ENCODE measurements at regions not wholly inside any gene's neighbourhood (a gene's known extent, or its start where the extent isn't known, plus 50 kb on each side); places are given as distances from the start of the nearest gene placed in this dataset.
A peak's percentile ranks its signal among the peaks of the same experiment; 100 is the strongest.

DNA sequence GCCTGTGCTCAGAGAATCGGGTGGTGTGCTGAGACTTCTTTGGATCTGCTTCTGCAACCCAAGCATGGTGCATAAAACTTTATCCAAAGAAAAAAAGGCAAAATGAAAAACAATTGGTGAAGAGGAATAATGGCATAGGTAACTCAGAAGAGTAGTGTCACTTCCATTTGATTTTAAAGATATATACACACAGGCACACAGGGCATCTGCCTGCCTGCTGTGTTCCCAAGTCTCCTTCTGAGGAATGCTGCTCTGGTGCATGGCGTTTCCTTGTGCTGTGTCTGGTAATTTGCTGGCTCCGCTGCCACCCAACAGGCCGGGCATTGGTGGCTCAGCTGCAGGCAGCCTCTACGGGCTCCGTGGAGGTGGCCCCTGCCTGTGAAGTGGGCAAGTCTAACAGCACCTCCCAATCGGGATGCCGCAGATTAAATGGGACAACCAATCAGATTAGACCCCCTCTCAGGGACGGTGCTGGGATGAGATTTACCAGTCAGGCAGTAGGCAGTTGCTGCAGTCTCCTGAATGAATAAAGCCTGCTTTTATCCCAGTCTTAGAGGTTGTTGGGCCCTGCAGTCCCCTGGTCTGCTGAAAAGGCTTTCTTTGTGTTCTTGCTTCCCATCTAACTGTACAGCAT lies 253.7 kb upstream of the RASGRP1 start:
- peak; percentile 35; the same call in 2 of the 3 replicates for ATAC-seq
- no peak for TF ChIP-seq SNAI2 (CRISPR knock-in tag; IDR thresholded peaks at IDR 0.05)

DNA sequence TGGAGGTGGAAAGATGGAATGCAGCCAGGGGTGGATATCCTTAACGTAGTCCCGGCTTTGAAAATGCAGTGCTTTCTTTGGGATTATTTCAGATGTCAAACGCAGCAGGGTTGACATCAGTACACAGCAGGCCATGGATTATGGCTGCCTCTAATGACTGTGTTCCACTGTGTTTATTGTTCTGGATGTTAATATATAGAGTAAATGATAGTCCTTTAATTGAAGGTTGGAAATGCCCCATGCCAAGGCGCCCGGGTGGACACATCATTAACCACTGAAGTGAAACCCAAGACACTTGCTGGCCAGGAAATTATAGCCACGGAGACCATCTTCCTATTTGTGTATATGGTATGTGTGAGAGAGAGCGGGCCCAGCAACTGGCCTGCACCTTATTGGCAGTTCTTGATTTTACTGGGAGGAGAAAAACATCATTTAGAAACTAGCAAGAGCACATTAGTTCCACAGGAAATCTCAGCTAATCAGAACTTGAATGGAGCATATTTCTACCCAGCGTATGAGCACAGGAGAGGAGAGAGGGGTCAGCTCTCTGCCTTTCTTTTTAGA lies 254.9 kb upstream of the RASGRP1 start:
- TF ChIP-seq, protein P1, sequence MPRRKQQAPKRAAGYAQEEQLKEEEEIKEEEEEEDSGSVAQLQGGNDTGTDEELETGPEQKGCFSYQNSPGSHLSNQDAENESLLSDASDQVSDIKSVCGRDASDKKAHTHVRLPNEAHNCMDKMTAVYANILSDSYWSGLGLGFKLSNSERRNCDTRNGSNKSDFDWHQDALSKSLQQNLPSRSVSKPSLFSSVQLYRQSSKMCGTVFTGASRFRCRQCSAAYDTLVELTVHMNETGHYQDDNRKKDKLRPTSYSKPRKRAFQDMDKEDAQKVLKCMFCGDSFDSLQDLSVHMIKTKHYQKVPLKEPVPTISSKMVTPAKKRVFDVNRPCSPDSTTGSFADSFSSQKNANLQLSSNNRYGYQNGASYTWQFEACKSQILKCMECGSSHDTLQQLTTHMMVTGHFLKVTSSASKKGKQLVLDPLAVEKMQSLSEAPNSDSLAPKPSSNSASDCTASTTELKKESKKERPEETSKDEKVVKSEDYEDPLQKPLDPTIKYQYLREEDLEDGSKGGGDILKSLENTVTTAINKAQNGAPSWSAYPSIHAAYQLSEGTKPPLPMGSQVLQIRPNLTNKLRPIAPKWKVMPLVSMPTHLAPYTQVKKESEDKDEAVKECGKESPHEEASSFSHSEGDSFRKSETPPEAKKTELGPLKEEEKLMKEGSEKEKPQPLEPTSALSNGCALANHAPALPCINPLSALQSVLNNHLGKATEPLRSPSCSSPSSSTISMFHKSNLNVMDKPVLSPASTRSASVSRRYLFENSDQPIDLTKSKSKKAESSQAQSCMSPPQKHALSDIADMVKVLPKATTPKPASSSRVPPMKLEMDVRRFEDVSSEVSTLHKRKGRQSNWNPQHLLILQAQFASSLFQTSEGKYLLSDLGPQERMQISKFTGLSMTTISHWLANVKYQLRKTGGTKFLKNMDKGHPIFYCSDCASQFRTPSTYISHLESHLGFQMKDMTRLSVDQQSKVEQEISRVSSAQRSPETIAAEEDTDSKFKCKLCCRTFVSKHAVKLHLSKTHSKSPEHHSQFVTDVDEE (CRISPR knock-in tag; IDR thresholded peaks at IDR 0.05) = no peak
- TF ChIP-seq ZNF8 (CRISPR knock-in tag; IDR thresholded peaks at IDR 0.05) (no peak), ZFP3 (CRISPR knock-in tag; IDR thresholded peaks at IDR 0.05) (no peak), CSDC2 (CRISPR knock-in tag; IDR thresholded peaks at IDR 0.05) (no peak), PPARA (CRISPR knock-in tag; IDR thresholded peaks at IDR 0.05; ENCODE audit: borderline replicate concordance) (no peak), SNAI2 (CRISPR knock-in tag; IDR thresholded peaks at IDR 0.05) (no peak), TOX (CRISPR knock-in tag; IDR thresholded peaks at IDR 0.05; ENCODE audit: borderline replicate concordance) (no peak), TCF4 (CRISPR knock-in tag; IDR thresholded peaks at IDR 0.05; ENCODE audit: borderline replicate concordance) (no peak), GLIS3 (CRISPR knock-in tag; IDR thresholded peaks at IDR 0.05) (no peak), ISL1 (CRISPR knock-in tag; IDR thresholded peaks at IDR 0.05) (no peak)
- TF ChIP-seq, protein P2, sequence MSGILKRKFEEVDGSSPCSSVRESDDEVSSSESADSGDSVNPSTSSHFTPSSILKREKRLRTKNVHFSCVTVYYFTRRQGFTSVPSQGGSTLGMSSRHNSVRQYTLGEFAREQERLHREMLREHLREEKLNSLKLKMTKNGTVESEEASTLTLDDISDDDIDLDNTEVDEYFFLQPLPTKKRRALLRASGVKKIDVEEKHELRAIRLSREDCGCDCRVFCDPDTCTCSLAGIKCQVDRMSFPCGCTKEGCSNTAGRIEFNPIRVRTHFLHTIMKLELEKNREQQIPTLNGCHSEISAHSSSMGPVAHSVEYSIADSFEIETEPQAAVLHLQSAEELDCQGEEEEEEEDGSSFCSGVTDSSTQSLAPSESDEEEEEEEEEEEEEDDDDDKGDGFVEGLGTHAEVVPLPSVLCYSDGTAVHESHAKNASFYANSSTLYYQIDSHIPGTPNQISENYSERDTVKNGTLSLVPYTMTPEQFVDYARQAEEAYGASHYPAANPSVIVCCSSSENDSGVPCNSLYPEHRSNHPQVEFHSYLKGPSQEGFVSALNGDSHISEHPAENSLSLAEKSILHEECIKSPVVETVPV (CRISPR knock-in tag; IDR thresholded peaks at IDR 0.05) = no peak
- TF ChIP-seq, protein P3, sequence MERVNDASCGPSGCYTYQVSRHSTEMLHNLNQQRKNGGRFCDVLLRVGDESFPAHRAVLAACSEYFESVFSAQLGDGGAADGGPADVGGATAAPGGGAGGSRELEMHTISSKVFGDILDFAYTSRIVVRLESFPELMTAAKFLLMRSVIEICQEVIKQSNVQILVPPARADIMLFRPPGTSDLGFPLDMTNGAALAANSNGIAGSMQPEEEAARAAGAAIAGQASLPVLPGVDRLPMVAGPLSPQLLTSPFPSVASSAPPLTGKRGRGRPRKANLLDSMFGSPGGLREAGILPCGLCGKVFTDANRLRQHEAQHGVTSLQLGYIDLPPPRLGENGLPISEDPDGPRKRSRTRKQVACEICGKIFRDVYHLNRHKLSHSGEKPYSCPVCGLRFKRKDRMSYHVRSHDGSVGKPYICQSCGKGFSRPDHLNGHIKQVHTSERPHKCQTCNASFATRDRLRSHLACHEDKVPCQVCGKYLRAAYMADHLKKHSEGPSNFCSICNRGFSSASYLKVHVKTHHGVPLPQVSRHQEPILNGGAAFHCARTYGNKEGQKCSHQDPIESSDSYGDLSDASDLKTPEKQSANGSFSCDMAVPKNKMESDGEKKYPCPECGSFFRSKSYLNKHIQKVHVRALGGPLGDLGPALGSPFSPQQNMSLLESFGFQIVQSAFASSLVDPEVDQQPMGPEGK (CRISPR knock-in tag; IDR thresholded peaks at IDR 0.05; ENCODE audit: borderline replicate concordance) = no peak
- TF ChIP-seq, protein P4, sequence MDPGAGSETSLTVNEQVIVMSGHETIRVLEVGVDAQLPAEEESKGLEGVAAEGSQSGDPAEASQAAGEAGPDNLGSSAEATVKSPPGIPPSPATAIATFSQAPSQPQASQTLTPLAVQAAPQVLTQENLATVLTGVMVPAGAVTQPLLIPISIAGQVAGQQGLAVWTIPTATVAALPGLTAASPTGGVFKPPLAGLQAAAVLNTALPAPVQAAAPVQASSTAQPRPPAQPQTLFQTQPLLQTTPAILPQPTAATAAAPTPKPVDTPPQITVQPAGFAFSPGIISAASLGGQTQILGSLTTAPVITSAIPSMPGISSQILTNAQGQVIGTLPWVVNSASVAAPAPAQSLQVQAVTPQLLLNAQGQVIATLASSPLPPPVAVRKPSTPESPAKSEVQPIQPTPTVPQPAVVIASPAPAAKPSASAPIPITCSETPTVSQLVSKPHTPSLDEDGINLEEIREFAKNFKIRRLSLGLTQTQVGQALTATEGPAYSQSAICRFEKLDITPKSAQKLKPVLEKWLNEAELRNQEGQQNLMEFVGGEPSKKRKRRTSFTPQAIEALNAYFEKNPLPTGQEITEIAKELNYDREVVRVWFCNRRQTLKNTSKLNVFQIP (CRISPR knock-in tag; IDR thresholded peaks at IDR 0.05; ENCODE audit: borderline replicate concordance, low read depth) = no peak
- no peak for ATAC-seq

DNA sequence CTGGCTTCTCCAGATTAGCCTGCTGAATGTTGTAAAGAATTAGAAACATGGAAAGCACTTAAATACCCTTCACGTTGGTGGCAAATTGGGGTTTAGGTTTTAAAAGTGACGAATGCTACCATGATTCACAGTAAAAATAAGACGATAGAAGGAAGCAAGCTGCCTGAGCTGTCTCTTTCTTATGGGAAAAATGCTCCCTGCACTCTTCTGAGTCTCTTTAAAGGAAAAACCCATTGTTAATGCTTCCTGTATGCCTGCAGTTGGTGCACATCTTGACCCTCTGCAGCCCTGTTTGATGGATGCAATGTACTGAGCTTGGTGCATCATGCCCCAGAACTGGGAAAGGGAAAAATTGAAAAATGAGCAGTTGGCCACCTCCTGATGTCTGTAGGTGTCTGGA lies 258.6 kb upstream of the RASGRP1 start:
- ATAC-seq = no peak
- no peak for TF ChIP-seq BACH2 (CRISPR knock-in tag; IDR thresholded peaks at IDR 0.05; ENCODE audit: borderline replicate concordance)
- no peak for TF ChIP-seq SNAI2 (CRISPR knock-in tag; IDR thresholded peaks at IDR 0.05)
- no peak for TF ChIP-seq ZNF8 (CRISPR knock-in tag; IDR thresholded peaks at IDR 0.05)
- TF ChIP-seq, protein P2 (CRISPR knock-in tag; IDR thresholded peaks at IDR 0.05) = no peak
- TF ChIP-seq GLIS3 (CRISPR knock-in tag; IDR thresholded peaks at IDR 0.05) = no peak
- TF ChIP-seq, protein P3 (CRISPR knock-in tag; IDR thresholded peaks at IDR 0.05; ENCODE audit: borderline replicate concordance) = no peak
- TF ChIP-seq TCF4 (CRISPR knock-in tag; IDR thresholded peaks at IDR 0.05; ENCODE audit: borderline replicate concordance) = no peak
- no peak for TF ChIP-seq RARB (CRISPR knock-in tag; IDR thresholded peaks at IDR 0.05)
- TF ChIP-seq, protein P1 (CRISPR knock-in tag; IDR thresholded peaks at IDR 0.05) = no peak
- TF ChIP-seq ARNTL (CRISPR knock-in tag; IDR thresholded peaks at IDR 0.05; ENCODE audit: borderline replicate concordance, low read depth) = no peak
